ENCODE measurements at regions not wholly inside any gene's neighbourhood (a gene's known extent, or its start where the extent isn't known, plus 50 kb on each side); places are given as distances from the start of the nearest gene placed in this dataset.
"Not testable (repeated sequence)": the region's sequence is repeated elsewhere in the genome, so short reads cannot be mapped to it uniquely, and the experiment has no call there.

GRCh38 chr15:85196697-85197096, 183.7 kb upstream of the AKAP13 start:
- DNase-seq (ENCODE audit: low read depth in 3 of 3, low spot score in 2 of 3), result not testable (repeated sequence)

- not testable (repeated sequence) for DNase-seq (ENCODE audit: low read depth in 3 of 3, low spot score in 2 of 3)
Observed at GRCh38 chr15:85197582-85197981, 182.8 kb upstream of the AKAP13 start.

- DNase-seq (ENCODE audit: low read depth in 3 of 3, low spot score in 2 of 3), result not testable (repeated sequence)
Observed at GRCh38 chr15:85198432-85198831, 182.0 kb upstream of the AKAP13 start.

- not testable (repeated sequence) for DNase-seq (ENCODE audit: low read depth in 3 of 3, low spot score in 2 of 3)
Observed at GRCh38 chr15:85200215-85200614, 180.2 kb upstream of the AKAP13 start.

GRCh38 chr15:85201118-85201793, 179.1 kb upstream of the AKAP13 start:
- not testable (repeated sequence) for DNase-seq (ENCODE audit: low read depth in 3 of 3, low spot score in 2 of 3)

- DNase-seq (ENCODE audit: low read depth in 3 of 3, low spot score in 2 of 3), result not testable (repeated sequence)
Observed at GRCh38 chr15:85204481-85204880, 175.9 kb upstream of the AKAP13 start.

- DNase-seq (ENCODE audit: low read depth in 3 of 3, low spot score in 2 of 3), result not testable (repeated sequence)
Observed at GRCh38 chr15:85233791-85234325, 146.5 kb upstream of the AKAP13 start.

- DNase-seq (ENCODE audit: low read depth in 3 of 3, low spot score in 2 of 3), result not testable (repeated sequence)
Observed at GRCh38 chr15:85234450-85235196, 145.8 kb upstream of the AKAP13 start.

- not testable (repeated sequence) for DNase-seq (ENCODE audit: low read depth in 3 of 3, low spot score in 2 of 3)
Observed at GRCh38 chr15:85244056-85244455, 136.3 kb upstream of the AKAP13 start.

- not testable (repeated sequence) for DNase-seq (ENCODE audit: low read depth in 3 of 3, low spot score in 2 of 3)
Observed at GRCh38 chr15:85250938-85251542, 129.4 kb upstream of the AKAP13 start.

- DNase-seq (ENCODE audit: low read depth in 3 of 3, low spot score in 2 of 3), result not testable (repeated sequence)
Observed at GRCh38 chr15:85253196-85253915, 127.0 kb upstream of the AKAP13 start.

GRCh38 chr15:85254961-85255360, 125.4 kb upstream of the AKAP13 start:
- not testable (repeated sequence) for DNase-seq (ENCODE audit: low read depth in 3 of 3, low spot score in 2 of 3)

GRCh38 chr15:85255502-85255901, 124.9 kb upstream of the AKAP13 start:
- not testable (repeated sequence) for DNase-seq (ENCODE audit: low read depth in 3 of 3, low spot score in 2 of 3)

GRCh38 chr15:85256009-85256997, 124.1 kb upstream of the AKAP13 start:
- not testable (repeated sequence) for DNase-seq (ENCODE audit: low read depth in 3 of 3, low spot score in 2 of 3)

GRCh38 chr15:85258062-85258445, 122.3 kb upstream of the AKAP13 start:
- DNase-seq (ENCODE audit: low read depth in 3 of 3, low spot score in 2 of 3), result not testable (repeated sequence)

GRCh38 chr15:85258559-85259209, 121.7 kb upstream of the AKAP13 start:
- not testable (repeated sequence) for DNase-seq (ENCODE audit: low read depth in 3 of 3, low spot score in 2 of 3)

- DNase-seq (ENCODE audit: low read depth in 3 of 3, low spot score in 2 of 3), result not testable (repeated sequence)
Observed at GRCh38 chr15:85260526-85260925, 119.9 kb upstream of the AKAP13 start.

- not testable (repeated sequence) for DNase-seq (ENCODE audit: low read depth in 3 of 3, low spot score in 2 of 3)
Observed at GRCh38 chr15:85262461-85263055, 117.8 kb upstream of the AKAP13 start.
